Ecto neural progenitor cell (in vitro differentiated cells): ENCODE measurements at regions not wholly inside any gene's neighbourhood (a gene's known extent, or its start where the extent isn't known, plus 50 kb on each side); places are given as distances from the start of the nearest gene placed in this dataset.

Experiments used
- DNase-seq: peaks from one replicate; pipeline ENCODE4 v3.0.0-alpha.2; 2018; ENCODE audit warnings: low spot score

DNA sequence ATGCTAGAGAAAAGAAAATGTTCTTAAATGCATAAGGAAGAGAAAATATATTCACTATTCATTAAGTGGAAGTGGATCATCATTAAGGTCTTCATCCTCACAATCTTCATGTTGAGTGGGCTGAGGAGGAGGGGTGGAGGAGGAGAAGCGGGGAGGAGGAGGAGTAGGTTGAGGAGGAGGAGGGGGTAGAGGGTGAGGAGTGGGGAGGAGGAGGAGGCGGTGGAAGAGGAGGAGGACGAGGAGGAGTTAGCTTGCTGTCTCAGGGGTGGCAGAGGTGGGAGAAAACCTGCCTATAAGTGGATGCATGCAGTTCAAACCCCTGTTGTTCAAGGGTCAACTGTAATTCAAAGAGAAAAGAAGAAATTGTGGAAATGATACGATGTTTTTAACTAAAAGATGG lies 71.6 kb downstream of the MYEOV start:
- peak; percentile 34 for DNase-seq

DNA sequence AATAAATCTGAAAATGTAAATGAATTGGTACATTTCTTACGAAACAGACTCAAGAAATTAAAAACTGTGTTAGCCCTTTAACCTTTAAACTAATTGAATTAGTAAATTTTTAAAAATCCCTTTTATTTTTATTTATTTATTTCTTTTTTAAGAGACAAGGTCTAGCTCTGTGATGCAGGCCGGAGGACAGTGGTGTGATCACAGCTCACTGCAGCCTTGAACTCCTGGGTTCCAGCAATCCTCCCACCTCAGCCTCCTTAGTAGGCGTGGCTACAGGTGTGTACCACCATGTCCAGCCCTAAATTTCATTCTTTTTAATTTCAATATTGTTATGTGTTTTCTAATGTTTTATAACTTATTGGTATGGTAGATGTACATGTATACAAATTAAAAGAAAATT lies 72.6 kb downstream of the MYEOV start:
- no peak for DNase-seq

DNA sequence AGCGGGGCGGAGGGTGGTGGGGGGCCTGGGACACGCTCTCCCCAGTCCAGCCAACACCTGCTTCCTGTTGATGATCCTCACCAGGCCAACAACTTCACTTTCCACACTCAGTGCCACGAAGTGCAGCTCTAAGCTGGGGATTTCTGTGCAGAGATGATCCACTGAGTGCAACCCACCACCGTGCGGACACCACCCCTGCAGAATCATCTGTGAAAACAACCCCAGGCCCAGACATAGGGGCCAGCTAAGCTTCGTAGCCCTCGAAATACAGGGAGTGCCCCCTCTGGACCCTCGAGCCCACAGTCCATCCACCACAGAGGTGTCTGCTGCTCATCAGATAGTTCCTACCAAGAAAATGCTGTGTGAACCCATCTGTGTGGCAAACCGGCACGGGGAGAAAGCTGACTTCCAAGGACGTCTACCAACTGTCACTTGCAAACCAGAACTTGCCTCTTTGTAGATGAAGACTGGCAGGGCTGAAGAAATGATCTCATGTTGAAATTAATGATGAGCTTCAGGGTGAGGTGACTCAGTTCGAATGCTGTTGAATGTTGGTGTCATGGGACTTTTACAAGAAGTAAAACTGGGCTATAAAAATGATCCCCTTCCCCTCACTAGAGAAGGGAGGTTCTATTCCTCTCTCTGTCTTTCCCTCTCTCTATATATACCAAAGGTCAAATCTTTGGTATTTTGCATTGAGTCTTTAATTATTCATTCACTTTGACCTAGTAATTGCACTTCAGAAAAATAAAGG lies 73.4 kb downstream of the MYEOV start:
- peak; percentile 22 for DNase-seq

DNA sequence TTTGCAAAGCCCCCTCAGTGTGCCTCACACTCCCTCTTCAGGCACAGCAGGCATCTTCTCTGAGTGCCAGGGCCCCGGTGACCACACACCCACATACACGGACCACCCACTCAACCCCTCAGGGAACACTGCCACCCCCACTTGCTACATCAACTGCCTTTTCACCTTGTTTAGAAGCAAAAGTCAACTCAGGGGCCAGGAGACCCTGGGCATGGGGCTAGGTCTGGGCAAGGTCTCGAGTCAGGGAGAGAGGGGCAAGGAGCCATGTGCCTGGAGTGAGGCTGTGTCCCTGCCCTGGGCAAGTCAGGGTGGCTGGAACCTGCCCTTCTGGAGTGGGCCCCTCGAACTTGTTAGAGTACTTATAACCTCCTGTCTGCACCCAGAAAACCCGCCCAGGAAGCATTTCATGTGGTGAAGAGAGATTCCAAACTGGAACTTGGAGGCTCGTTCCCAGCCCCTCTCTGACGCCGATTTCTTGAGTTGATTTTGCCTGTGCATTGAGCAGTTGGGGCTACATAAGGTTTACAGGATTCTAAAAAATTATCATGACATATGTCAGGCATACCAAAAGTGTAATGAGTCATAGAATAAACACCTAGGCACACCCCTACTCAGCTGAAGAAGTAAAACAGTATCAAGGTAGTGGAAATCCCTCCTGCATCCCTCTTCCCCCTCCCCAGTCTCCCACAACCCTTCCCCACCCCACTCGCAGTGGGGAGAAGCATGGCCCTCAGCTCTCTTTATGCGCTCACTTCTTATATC lies 74.3 kb downstream of the MYEOV start:
- DNase-seq, result peak; percentile 30

DNA sequence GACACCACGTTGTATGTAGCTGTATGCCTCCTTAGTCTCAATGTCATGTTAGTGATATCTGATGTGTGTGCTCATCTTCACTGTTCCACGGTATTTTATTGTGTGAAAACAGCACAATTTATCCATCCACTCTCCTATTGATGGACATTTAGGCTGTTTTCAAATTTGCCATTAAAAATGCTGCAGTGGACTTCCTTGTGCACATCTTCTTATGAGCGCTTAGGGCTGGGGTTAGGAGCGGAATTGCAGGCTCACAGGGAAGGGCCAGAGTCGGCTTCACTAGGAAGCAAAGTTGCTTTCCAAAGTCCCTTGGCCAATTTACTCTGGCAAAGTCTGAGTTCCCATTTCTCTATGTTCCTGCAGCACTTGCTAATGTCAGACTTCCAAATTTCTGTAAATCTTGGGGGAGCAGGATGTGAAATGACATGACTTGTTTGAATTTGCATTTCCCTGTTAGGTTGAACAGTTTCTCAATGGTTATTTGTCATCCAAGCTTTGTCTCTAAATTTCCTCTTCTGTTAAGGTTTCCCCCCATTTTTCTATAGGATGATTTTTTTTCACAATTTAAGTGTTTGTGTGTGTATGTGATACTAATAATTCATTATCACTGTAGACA lies 75.4 kb downstream of the MYEOV start:
- no peak for DNase-seq

DNA sequence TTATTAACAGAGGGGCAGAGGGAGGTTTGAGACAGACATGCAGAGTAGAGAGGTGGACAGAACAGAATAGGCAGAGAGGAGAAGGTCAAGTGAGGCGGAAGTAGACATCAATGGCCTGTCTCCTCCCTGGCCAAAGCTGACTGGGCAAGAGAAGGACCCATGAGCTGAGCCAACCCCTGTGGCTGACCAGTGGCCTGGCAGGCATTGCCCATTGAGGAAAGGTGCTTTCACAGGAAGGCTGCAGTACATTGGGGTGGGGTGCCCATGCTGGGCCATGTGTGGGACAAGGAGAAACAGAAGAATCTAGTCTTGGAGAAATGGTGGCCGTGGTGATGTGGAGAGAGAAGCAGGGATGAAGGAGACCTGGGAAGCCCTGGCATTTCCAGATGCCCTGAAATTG lies 76.0 kb downstream of the MYEOV start:
- peak; percentile 35 for DNase-seq

DNA sequence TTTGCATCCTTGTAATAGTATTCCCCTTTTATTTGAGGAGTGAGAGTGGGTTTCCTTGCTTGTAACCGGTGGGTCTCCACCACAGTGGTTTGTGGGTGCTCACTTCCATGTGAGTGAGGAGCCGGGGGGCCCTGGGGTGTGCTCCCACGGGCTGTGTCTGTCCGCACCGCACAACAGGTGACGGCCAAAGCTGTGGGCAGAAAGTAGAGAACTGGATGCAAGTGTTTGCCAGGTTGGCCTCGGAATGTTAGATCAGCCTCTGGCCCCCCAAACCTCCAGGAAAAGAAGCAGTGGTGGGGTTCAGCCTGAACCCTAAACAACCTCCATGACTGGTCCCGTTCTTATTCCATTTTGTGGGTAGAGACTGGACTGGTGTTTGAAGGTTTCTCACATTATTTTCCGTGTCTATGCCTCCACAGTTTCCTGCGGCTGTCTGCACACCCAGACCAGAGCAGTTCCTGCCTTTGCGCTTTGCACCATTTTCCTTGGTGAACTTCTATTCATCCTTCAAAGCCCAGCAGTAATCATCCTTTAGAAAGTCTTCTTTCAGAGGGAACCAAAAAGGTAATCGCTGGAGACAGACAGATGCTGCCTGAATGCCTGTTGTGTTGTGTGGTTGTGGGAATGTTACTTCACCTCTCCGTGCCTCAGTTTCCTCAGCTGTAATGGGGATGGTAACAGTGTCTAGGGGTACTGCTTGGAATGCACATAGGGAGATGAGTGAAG lies 77.2 kb downstream of the MYEOV start:
- peak; percentile 39 for DNase-seq

DNA sequence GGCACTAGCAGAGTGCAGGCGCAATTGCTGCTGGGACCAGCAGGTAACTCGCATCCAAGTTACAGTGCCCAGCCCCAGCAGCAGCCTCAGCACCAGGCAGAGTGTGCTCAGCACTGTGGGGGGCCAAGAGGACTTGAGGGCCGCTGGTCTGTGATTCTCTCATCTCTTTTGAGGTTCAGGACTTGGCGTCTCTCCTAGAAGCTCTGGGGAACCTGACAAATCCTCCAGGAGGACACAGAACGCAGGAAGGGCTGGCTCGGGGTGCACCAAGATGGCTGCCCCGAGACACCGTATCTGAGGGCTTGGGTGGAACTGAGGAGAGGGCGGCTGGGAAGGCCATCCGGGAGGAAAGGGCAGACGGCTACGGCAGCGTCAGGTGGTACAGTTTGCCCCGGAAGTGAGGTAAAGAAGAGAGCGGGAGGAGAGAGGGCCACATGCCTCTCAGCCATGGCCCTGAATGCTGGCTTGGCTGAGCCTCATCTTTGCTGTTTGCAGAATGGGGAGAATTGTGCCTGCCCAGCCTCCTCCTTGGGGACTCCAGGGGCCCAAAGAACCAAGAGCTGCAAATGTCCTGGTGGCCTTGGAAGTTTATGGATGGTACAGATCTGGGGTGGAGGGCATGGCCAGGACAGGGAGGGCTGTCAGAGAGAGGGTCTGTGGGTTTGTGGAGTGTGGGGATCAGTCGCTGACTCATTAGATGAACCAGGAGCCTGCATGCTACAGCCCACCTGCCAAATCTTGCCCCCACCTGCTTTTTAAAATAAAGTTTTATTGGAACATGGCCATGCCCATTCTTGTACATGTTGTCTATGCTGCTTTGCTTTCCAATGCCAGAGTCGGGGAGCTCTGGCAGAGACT lies 78.0 kb downstream of the MYEOV start:
- peak; percentile 37 for DNase-seq

DNA sequence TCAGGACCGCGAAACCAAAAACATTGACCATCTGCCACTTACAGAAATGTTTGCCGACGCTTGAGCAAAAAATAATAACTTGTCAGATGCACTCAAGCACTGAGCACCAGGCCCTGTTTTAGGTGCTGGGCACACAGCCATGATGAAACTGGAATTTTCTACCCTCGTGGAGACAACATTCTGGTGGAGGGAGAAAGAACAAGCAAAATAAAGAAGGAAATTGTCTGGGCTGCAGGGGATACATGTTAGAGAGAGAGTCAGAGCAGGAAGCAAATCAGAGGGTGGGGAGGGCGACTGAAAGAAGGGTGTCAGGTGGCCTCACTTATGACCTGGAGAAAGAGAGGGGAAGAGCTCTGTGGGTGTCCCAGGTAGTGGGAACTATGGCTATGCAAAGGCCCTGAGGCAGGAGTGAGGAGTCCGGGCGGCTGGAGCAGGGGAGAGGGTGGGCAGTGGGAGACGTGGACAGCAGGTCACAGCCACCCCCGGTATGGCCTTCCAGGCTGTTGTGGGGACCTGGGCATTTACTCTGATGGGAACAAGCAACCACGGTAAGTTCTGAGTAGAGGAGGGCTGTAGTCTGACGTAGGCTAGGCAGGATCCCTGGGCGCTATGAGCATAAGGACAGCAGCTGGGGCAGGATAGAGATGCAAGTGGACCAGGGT lies 78.8 kb downstream of the MYEOV start:
- DNase-seq, result peak; percentile 23

DNA sequence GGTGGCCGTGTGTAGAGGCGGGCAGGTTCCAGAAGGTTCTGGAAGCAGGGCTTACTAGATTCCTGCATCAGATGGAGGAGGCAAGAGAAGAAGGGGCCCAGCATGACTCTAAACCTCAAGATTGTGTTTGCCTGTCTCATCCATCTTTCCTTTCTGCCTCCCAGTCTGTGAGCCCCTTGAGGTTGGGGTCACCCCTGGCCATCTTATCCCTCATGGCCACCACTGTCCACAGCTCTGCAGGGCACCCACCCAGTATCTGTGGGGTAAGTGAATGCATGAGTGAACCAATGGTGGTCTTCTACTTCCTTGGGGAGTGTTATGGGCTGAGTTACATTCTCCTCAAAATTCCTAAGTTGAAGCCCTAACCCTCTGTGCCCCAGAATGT lies 79.3 kb downstream of the MYEOV start:
- no peak for DNase-seq

DNA sequence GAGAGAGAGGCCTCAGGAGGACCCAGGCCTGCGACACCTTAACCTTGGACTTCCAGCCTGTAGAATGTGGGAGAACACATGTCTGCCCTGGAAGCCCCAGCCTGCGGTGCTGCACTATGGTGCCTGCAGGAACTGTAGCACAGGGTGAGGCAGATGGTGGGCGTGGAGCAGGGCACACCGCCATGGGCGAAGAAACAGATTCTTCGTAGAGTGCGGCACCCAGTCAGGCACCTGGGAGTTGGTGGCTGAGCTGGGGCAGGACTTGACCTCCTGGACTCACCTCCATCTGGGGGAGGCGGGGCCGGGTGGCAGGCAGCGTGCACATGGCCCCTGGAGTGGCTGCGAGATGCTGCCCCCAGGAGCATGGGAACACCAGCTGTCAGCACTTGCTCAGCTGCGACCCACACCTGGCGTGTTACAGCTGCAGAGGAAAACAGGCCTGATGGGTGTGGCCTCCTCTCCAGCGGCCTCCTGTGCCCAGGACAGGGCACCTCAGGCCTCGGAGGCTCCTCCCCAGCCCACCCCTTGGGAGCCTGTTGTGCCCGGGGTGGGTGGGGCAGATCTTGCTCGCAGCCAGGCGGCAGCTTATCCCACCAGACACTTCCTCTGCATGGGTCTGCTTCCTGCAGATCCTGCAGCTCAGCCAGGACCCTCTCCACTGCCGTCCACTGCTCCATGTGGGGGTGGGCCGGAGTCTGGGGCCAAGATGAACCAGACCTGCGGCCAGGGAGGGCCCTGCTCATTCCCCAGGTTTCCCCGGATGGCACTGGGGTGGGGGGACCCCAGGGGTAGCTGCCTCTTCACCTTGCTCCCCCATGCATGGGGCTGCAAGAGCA lies 80.4 kb downstream of the MYEOV start:
- DNase-seq, result peak; percentile 48

DNA sequence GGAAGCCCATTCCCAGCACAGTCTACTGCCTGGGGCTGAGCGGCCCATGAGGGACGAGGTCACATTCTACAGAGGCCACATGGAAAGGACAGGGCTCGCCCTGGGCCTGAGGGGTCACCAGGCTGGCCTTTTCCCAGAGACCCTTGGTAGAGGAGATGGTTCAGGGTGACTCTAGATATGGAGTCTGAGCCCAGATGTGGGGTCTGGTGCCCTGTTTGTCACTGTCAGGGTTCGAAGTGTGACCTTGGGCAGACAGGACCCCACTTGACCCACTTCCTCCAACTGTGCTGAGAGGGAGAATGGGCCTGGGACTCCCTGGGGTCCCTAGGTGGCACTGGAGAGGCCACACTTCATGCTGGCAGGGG lies 81.0 kb downstream of the MYEOV start:
- peak; percentile 44 for DNase-seq

DNA sequence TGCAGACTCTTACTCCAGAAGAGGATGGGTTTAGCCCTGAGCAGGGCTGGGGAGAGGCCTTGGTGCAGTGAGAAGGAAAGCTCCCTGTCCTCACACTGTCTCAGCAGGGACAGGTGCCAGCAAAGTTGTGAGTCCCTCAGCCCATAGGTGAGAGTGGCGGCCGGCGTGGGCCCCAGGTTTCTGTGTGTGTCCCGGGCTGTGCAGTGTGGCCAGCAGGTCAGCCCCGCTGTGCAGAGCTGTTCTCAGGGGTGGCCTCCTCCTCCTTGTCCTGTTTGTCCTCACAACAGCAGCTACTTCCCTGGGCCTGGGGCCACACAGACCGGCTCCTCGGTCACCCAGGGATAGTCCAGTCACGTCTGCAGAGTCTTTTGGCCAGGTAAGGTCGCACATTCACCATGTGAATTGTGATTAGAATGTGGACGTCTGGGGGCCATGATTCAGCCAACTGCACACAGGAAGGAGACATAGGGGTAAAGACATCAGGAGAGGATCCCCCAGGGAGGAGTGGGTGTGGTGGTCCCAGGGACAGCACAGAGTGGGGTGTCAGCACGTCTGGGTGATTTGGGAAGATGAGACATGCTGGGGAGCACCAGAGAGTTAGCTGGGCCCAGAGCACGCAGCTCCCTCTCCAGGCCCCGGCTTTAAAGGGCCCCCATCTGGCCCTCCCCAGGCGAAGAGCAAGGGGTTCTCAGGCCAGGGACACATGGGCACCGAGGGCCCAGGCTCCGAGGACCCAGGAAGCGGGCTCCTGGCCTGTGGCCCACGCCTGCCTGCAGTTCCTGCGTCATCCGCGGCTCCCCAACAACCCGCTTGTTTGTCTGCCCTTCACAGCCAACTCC lies 81.6 kb downstream of the MYEOV start:
- no peak for DNase-seq

DNA sequence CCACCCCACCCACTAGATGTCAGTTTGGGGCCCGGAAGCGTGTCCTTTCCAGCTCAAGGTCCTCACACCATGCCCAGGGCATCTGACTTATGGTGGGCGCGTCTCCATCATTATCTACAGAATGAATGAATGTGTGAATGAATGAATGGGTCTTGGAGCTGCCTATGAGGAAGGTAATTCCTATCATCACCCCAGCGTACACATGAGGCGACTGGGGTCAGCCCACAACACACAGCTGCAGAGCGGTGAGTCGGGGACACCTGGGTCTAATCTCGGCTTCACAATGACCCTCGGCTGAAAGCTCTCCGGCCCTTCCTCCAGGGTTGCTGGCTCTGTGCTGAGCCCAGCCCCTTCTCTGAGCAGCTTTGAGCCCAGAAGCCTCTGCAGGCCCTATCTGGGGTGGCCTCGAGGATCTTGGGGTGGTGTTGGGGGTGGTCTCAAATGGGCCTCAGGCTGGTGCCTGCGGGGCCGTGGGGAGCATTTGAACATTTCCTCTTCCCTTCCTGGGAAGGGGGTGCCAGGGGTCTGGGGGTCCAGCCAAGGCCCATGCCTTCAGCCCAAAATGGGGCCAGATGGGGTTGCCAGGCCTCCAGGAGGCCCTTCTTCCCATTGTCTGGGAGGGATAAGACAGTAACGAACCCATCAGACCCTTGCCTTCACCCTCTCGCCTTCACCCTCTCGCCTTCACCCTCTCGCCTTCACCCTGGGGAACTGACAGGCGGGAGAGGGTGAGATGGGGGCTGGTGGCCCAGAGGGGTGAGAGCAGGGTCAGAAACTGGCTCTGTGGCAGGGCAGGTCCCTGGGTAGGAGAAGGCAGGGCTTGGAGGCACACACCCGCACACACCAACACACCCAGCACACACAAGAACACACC lies 82.4 kb downstream of the MYEOV start:
- DNase-seq, result no peak

DNA sequence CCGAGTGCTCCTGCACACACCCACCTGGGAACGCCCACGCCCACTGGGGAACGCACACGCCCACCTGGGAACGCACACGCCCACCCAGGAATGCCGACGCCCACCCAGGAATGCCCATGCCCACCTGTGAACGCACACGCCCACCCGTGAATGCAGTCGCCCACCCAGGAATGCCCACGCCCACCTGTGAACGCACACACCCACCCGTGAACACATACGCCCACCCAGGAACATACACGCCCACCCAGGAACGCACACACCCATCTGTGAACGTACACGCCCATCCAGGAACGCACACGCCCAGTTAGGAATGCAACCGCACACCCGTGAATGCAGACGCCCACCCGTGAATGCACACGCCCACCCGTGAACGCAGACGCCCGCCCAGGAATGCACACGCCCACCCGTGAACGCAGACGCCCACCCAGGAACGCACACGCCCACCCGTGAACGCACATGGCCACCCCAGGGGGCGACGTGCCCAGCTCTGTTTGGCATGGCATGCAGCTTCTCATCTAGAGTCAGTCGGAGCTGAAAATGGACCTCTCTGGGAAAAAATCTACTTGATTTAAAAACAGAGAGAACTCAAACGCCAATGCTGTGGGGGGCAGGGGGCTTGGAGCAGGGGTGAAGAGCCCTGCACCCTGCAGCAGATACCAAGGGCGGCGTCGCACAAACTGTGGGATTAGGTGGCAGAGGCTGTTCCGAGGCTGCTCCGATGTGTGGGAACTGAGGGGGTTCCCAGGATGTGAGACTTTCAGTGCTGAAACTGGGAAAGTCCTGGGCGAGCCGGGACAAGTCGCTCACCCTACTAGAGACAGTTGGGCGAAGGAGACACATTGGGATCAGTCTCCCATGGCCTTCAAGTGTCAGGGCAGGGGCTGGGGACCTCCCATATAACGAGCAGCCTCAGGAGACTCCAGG lies 83.3 kb downstream of the MYEOV start:
- DNase-seq, result no peak

DNA sequence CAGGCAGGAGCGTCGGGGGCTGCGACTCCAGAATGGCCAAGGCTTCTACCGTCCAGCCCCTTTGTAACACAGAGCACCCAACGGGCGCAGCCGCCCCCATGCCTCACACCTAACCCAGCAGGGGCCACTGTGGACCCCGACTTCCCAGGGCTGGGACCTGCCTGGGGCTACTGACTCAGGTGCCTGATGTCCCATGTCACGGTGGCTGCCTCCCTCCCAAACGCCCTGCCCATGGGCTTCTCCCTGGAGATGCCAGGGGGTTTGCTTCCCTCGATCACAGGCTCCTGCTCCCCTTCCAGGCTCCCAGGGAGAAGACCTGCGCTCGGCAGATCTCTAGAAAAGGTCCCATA lies 84.0 kb downstream of the MYEOV start:
- DNase-seq, result no peak
